ENCODE measurements at regions not wholly inside any gene's neighbourhood (a gene's known extent, or its start where the extent isn't known, plus 50 kb on each side); places are given as distances from the start of the nearest gene placed in this dataset.

- no peak for DNase-seq (ENCODE audit: low read depth)
- no peak for TF ChIP-seq CTCF (conservative IDR thresholded peaks at IDR 0.05; ENCODE audit: low read depth, low read length)
- no peak overlapping the region for H3K4me3 ChIP-seq (ENCODE audit: low read depth, low read length)
Observed at GRCh38 chr2:177048981-177049380, 163.6 kb upstream of the HNRNPA3 start.

GRCh38 chr2:177051278-177051677 is 161.3 kb upstream of the HNRNPA3 start:
- no peak overlapping the region for H3K4me3 ChIP-seq (ENCODE audit: low read depth, low read length)
- TF ChIP-seq CTCF (conservative IDR thresholded peaks at IDR 0.05; ENCODE audit: low read depth, low read length), result no peak
- no peak for DNase-seq (ENCODE audit: low read depth)

- no peak for DNase-seq (ENCODE audit: low read depth)
- H3K4me3 ChIP-seq (ENCODE audit: low read depth, low read length), result no peak overlapping the region
- no peak for TF ChIP-seq CTCF (conservative IDR thresholded peaks at IDR 0.05; ENCODE audit: low read depth, low read length)
Observed at GRCh38 chr2:177052471-177052870, 160.1 kb upstream of the HNRNPA3 start.

- TF ChIP-seq CTCF (conservative IDR thresholded peaks at IDR 0.05; ENCODE audit: low read depth, low read length), result no peak
- no peak for DNase-seq (ENCODE audit: low read depth)
- H3K4me3 ChIP-seq (ENCODE audit: low read depth, low read length), result no peak overlapping the region
Observed at GRCh38 chr2:177053038-177053437, 159.6 kb upstream of the HNRNPA3 start.

- DNase-seq (ENCODE audit: low read depth), result no peak
- TF ChIP-seq CTCF (conservative IDR thresholded peaks at IDR 0.05; ENCODE audit: low read depth, low read length), result no peak
- no peak overlapping the region for H3K4me3 ChIP-seq (ENCODE audit: low read depth, low read length)
Observed at GRCh38 chr2:177053716-177054115, 158.9 kb upstream of the HNRNPA3 start.

- no peak for DNase-seq (ENCODE audit: low read depth)
- TF ChIP-seq CTCF (conservative IDR thresholded peaks at IDR 0.05; ENCODE audit: low read depth, low read length), result peak; percentile 47
- no peak overlapping the region for H3K4me3 ChIP-seq (ENCODE audit: low read depth, low read length)
Observed at GRCh38 chr2:177056481-177056929, 156.1 kb upstream of the HNRNPA3 start.

- DNase-seq (ENCODE audit: low read depth), result no peak
- no peak for TF ChIP-seq CTCF (conservative IDR thresholded peaks at IDR 0.05; ENCODE audit: low read depth, low read length)
- no peak overlapping the region for H3K4me3 ChIP-seq (ENCODE audit: low read depth, low read length)
Observed at GRCh38 chr2:177058747-177059146, 153.8 kb upstream of the HNRNPA3 start.

Measured in epithelial cell of proximal tubule (primary cell).